IMR-90 (cell line): ENCODE measurements at regions not wholly inside any gene's neighbourhood (a gene's known extent, or its start where the extent isn't known, plus 50 kb on each side); places are given as distances from the start of the nearest gene placed in this dataset.

Source experiments
- ATAC-seq: fragments of 200-7000 bp; cut with Tn5 transposase; 2 replicates; pipeline ENCODE4 v1.9.1; 2020; ENCODE audit warnings: low read depth, mild to moderate bottlenecking, moderate library complexity
- BruUV-seq: library from RNA; stranded (reverse); fragments of 400-500 nt; replicated peaks from 2 replicates; lab custom pipeline; 2021; lab: Mats Ljungman, UMichigan
- CTCF ChIA-PET: fragments of 300-600 bp; formaldehyde crosslinking; extraction: SDS; loops from one replicate; lab custom pipeline; 2021; ENCODE audit warnings: antibody characterized with exemption; lab: Yijun Ruan, JAX
- POLR2A ChIA-PET: fragments of 300-600 bp; sonication (Branson Sonifier 250); formaldehyde crosslinking; loops from one replicate; lab custom pipeline; 2022; ENCODE audit warnings: antibody characterized with exemption; ENCODE audit not compliant: unreplicated experiment; lab: Charles Lee
- DNase-seq: peaks from one replicate; pipeline ENCODE4 v3.0.0; 2013
- H2AFZ ChIP-seq: replicated peaks from 2 replicates; pipeline ENCODE3; 2013; ENCODE audit warnings: low read length, mild to moderate bottlenecking; ENCODE audit not compliant: poor library complexity
- H2AK5ac ChIP-seq: 2 replicates; pipeline ENCODE4 v1.6.1; 2013; ENCODE audit warnings: low read depth, low read length, inconsistent platforms
- H2AK9ac ChIP-seq: replicated peaks from 2 replicates; pipeline ENCODE3; 2013; ENCODE audit warnings: mild to moderate bottlenecking, low read depth, low read length, moderate library complexity; ENCODE audit not compliant: poor library complexity
- H2BK120ac ChIP-seq: 2 replicates; pipeline ENCODE4 v1.6.1; 2013; ENCODE audit warnings: low read depth, low read length, inconsistent platforms
- H2BK15ac ChIP-seq: 3 replicates; pipeline ENCODE4 v1.6.1; 2013; ENCODE audit warnings: low read depth, low read length, inconsistent platforms
- H2BK20ac ChIP-seq: 2 replicates; pipeline ENCODE4 v1.6.1; 2013; ENCODE audit warnings: low read depth, mild to moderate bottlenecking, inconsistent platforms, low read length, moderate library complexity
- H2BK5ac ChIP-seq: 2 replicates; pipeline ENCODE4 v1.6.1; 2013; ENCODE audit warnings: mild to moderate bottlenecking, low read depth, low read length, inconsistent platforms; ENCODE audit not compliant: poor library complexity, severe bottlenecking
- H3K14ac ChIP-seq: replicated peaks from 2 replicates; pipeline ENCODE4 v1.6.1; 2013; ENCODE audit warnings: low read depth, low read length, inconsistent platforms
- H3K18ac ChIP-seq: 2 replicates; pipeline ENCODE4 v1.6.1; 2013; ENCODE audit warnings: low read depth, low read length, control low read depth
- H3K23ac ChIP-seq: 2 replicates; pipeline ENCODE4 v1.6.1; 2013; ENCODE audit warnings: low read depth, low read length, inconsistent platforms
- H3K27ac ChIP-seq: 2 replicates; pipeline ENCODE4 v1.5.1; 2013; ENCODE audit warnings: mild to moderate bottlenecking, control low read depth, low read length; ENCODE audit not compliant: insufficient read depth
- H3K27me3 ChIP-seq: 2 replicates; pipeline ENCODE4 v1.6.1; 2013; ENCODE audit warnings: low read length; ENCODE audit not compliant: control insufficient read depth, insufficient read depth
- H3K36me3 ChIP-seq: 2 replicates; pipeline ENCODE4 v1.6.1; 2013; ENCODE audit warnings: low read length, mixed read lengths; ENCODE audit not compliant: control insufficient read depth, insufficient read depth
- H3K4ac ChIP-seq: 2 replicates; pipeline ENCODE4 v1.6.1; 2013; ENCODE audit warnings: low read depth, low read length, inconsistent platforms
- H3K4me1 ChIP-seq: 2 replicates; pipeline ENCODE4 v1.6.1; 2013; ENCODE audit warnings: low read length, mixed read lengths; ENCODE audit not compliant: control insufficient read depth, insufficient read depth
- H3K4me2 ChIP-seq: 2 replicates; pipeline ENCODE4 v1.6.1; 2013; ENCODE audit warnings: low read depth, mild to moderate bottlenecking, control low read depth, low read length, moderate library complexity
- H3K4me3 ChIP-seq: 2 replicates; pipeline ENCODE4 v1.5.1; 2013; ENCODE audit warnings: low read depth, mild to moderate bottlenecking, control low read depth, low read length, moderate library complexity; ENCODE audit not compliant: insufficient read depth
- H3K56ac ChIP-seq: 2 replicates; pipeline ENCODE4 v1.6.1; 2013; ENCODE audit warnings: low read length, inconsistent platforms; ENCODE audit not compliant: insufficient read depth; ENCODE audit errors: extremely low read depth
- H3K79me1 ChIP-seq, 2 experiments: 2 replicates each; pipeline ENCODE4 v1.6.1; 2013; ENCODE audit warnings: low read length in 2 of 2, inconsistent platforms in 1 of 2, low read depth in 1 of 2
- H3K9ac ChIP-seq: 2 replicates; pipeline ENCODE4 v1.6.1; 2013; ENCODE audit warnings: low read depth, low read length, control low read depth
- H3K9me1 ChIP-seq: 2 replicates; pipeline ENCODE4 v1.6.1; 2013; ENCODE audit warnings: low read length, inconsistent platforms; ENCODE audit not compliant: insufficient read depth
- H3K9me3 ChIP-seq: 2 replicates; pipeline ENCODE4 v1.6.1; 2013; ENCODE audit warnings: low read length; ENCODE audit not compliant: control insufficient read depth, insufficient read depth
- H4K20me1 ChIP-seq: 2 replicates; pipeline ENCODE4 v1.6.1; 2013; ENCODE audit warnings: low read length, inconsistent platforms; ENCODE audit not compliant: insufficient read depth
- H4K5ac ChIP-seq: 2 replicates; pipeline ENCODE4 v1.6.1; 2013; ENCODE audit warnings: mild to moderate bottlenecking, low read depth, low read length, control low read depth
- H4K8ac ChIP-seq, 2 experiments: 2 replicates each; pipeline ENCODE4 v1.6.1; 2013; ENCODE audit warnings: low read depth in 2 of 2, low read length in 2 of 2, control low read depth in 1 of 2, inconsistent platforms in 1 of 2
- H4K91ac ChIP-seq: 2 replicates; pipeline ENCODE4 v1.6.1; 2013; ENCODE audit warnings: low read depth, low read length, inconsistent platforms; ENCODE audit not compliant: insufficient read depth
- BHLHE40 ChIP-seq: fragments of 150-350 bp; IDR thresholded peaks from 2 replicates; pipeline ENCODE4 v1.6.1; 2016; ENCODE audit warnings: mild to moderate bottlenecking, low read depth, low read length
- CEBPB ChIP-seq: IDR thresholded peaks from 2 replicates; pipeline ENCODE4 v1.6.1; 2012; ENCODE audit warnings: low read depth, low read length, improper control_type of control experiment
- CHD1 ChIP-seq: IDR thresholded peaks from 2 replicates; pipeline ENCODE4 v1.6.1; 2012; ENCODE audit warnings: low read depth, low read length, improper control_type of control experiment
- ELK1 ChIP-seq: fragments of 150-350 bp; IDR thresholded peaks from 2 replicates; pipeline ENCODE4 v1.6.1; 2016; ENCODE audit warnings: low read depth, mild to moderate bottlenecking, low read length, moderate library complexity, borderline replicate concordance
- FOS ChIP-seq: fragments of 150-350 bp; IDR thresholded peaks from 2 replicates; pipeline ENCODE4 v1.6.1; 2016; ENCODE audit warnings: low read depth, low read length
- MAFK ChIP-seq: IDR thresholded peaks from 2 replicates; pipeline ENCODE4 v1.6.1; 2012; ENCODE audit warnings: low read depth, low read length, improper control_type of control experiment
- MAZ ChIP-seq: IDR thresholded peaks from 2 replicates; pipeline ENCODE4 v1.6.1; 2012; ENCODE audit warnings: low read depth, mild to moderate bottlenecking, low read length, improper control_type of control experiment, moderate library complexity, borderline replicate concordance
- MXI1 ChIP-seq: IDR thresholded peaks from 2 replicates; pipeline ENCODE4 v1.6.1; 2012; ENCODE audit warnings: low read depth, mild to moderate bottlenecking, low read length, moderate library complexity, borderline replicate concordance
- NFE2L2 ChIP-seq: fragments of 150-350 bp; IDR thresholded peaks from 2 replicates; pipeline ENCODE4 v1.6.1; 2016; ENCODE audit warnings: low read depth, mild to moderate bottlenecking, low read length
- POLR2A ChIP-seq: IDR thresholded peaks from 2 replicates; pipeline ENCODE4 v1.6.1; 2012; ENCODE audit warnings: mild to moderate bottlenecking, low read depth, low read length
- RAD21 ChIP-seq: IDR thresholded peaks from 2 replicates; pipeline ENCODE4 v1.6.1; 2012; ENCODE audit warnings: low read length, improper control_type of control experiment
- RCOR1 ChIP-seq: IDR thresholded peaks from 2 replicates; pipeline ENCODE4 v1.6.1; 2012; ENCODE audit warnings: mild to moderate bottlenecking, low read length, improper control_type of control experiment; ENCODE audit not compliant: insufficient replicate concordance
- RFX5 ChIP-seq: IDR thresholded peaks from 2 replicates; pipeline ENCODE4 v1.8.0; 2012; ENCODE audit warnings: low read depth, mild to moderate bottlenecking, low read length, moderate library complexity
- SMC3 ChIP-seq: fragments of 150-350 bp; IDR thresholded peaks from 2 replicates; pipeline ENCODE4 v1.6.1; 2016; ENCODE audit warnings: low read depth, mild to moderate bottlenecking, antibody characterized with exemption, low read length, moderate library complexity
- USF2 ChIP-seq: fragments of 150-350 bp; IDR thresholded peaks from 2 replicates; pipeline ENCODE4 v1.6.1; 2017; ENCODE audit warnings: mild to moderate bottlenecking, antibody characterized with exemption, low read length, low read depth
- WGBS, 2 experiments: methylation state at CpG; one replicate each; pipeline versions ENCODE4 v1.1.5 to v1.1.7; 2013; ENCODE audit warnings: missing lambda C conversion rate in 2 of 2; ENCODE audit not compliant: insufficient read length in 1 of 2; ENCODE audit errors: extremely low coverage in 2 of 2; 5-methylcytosine and 5-hydroxymethylcytosine counted together
- dilution Hi-C: fragments of 300-500 bp; cut with HindIII; formaldehyde crosslinking; loops from one replicate; pipeline ENCODE4 v1.14.3; 2018; ENCODE audit warnings: low sequenced_read_pairs; ENCODE audit not compliant: unreplicated experiment
- in situ Hi-C: fragments of 300-500 bp; cut with MboI; formaldehyde crosslinking; loops from 3 replicates; pipeline ENCODE4 v1.14.3; 2019; ENCODE audit warnings: low sequenced_read_pairs, inconsistent platforms, mixed read lengths
- intact Hi-C: fragments of 100-400 bp; cut with micrococcal nuclease; formaldehyde crosslinking; loops from 2 replicates; pipeline ENCODE4 v1.10.0; 2022
- TF ChIP-seq, protein P1 (sequence below): conservative IDR thresholded peaks from 2 replicates; pipeline ENCODE4 v1.5.1; 2012; ENCODE audit warnings: mild to moderate bottlenecking, low read depth, low read length, improper control_type of control experiment

- no peaks in the 10 kb centered on the region for H3K9me1 ChIP-seq
- H2AK5ac ChIP-seq = no peak overlapping the region
- H3K4me3 ChIP-seq = no peak overlapping the region
- no peak overlapping the region for H4K5ac ChIP-seq
- DNase-seq = no peak
- in situ Hi-C loops (no loop called here), dilution Hi-C loops (no loop called here), intact Hi-C loops (no loop called here)
- ATAC-seq = no peak
- H3K4me2 ChIP-seq = no peak overlapping the region
- no peak overlapping the region for H2AK9ac ChIP-seq
- H2BK20ac ChIP-seq = no peak overlapping the region
- H3K23ac ChIP-seq = no peak overlapping the region
- no peak overlapping the region for H2BK120ac ChIP-seq
- H3K27ac ChIP-seq = no peak overlapping the region
- WGBS, 2 experiments = no CpG with 5 or more reads among the region's 4 CpGs
- ChIA-PET CTCF (no interaction called here), POLR2A (no interaction called here)
- H3K56ac ChIP-seq = no peak overlapping the region
- no peaks in the 10 kb centered on the region for H3K79me1 ChIP-seq
- H3K14ac ChIP-seq = no peak overlapping the region
- no peak overlapping the region for H2BK5ac ChIP-seq
- H4K8ac ChIP-seq = no peak overlapping the region
- H3K4me1 ChIP-seq = no peaks in the 10 kb centered on the region
- no peaks in the 10 kb centered on the region for H4K20me1 ChIP-seq
- no peaks in the 10 kb centered on the region for H3K36me3 ChIP-seq
- no peaks in the 10 kb centered on the region for H3K9me3 ChIP-seq
- no peak overlapping the region for H3K4ac ChIP-seq
- no peak overlapping the region for H3K9ac ChIP-seq
- no peak overlapping the region for H3K18ac ChIP-seq
- no peaks in the 10 kb centered on the region; the same call in 1 of the 2 replicates for H3K27me3 ChIP-seq
- no peak overlapping the region for H2BK15ac ChIP-seq
- no peak overlapping the region for H2AFZ ChIP-seq
- no peak for TF ChIP-seq POLR2A
- no peak for TF ChIP-seq NFE2L2
- no peak for TF ChIP-seq BHLHE40
- TF ChIP-seq MXI1 = no peak
- TF ChIP-seq USF2 = no peak
- TF ChIP-seq, protein P1, sequence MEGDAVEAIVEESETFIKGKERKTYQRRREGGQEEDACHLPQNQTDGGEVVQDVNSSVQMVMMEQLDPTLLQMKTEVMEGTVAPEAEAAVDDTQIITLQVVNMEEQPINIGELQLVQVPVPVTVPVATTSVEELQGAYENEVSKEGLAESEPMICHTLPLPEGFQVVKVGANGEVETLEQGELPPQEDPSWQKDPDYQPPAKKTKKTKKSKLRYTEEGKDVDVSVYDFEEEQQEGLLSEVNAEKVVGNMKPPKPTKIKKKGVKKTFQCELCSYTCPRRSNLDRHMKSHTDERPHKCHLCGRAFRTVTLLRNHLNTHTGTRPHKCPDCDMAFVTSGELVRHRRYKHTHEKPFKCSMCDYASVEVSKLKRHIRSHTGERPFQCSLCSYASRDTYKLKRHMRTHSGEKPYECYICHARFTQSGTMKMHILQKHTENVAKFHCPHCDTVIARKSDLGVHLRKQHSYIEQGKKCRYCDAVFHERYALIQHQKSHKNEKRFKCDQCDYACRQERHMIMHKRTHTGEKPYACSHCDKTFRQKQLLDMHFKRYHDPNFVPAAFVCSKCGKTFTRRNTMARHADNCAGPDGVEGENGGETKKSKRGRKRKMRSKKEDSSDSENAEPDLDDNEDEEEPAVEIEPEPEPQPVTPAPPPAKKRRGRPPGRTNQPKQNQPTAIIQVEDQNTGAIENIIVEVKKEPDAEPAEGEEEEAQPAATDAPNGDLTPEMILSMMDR = no peak
- TF ChIP-seq CEBPB = no peak
- no peak for TF ChIP-seq RCOR1
- TF ChIP-seq RAD21 = no peak
- TF ChIP-seq FOS = no peak
- no peak for TF ChIP-seq ELK1
- no peak for TF ChIP-seq MAFK
- TF ChIP-seq SMC3 = no peak
- TF ChIP-seq RFX5 = no peak
- no peak for TF ChIP-seq CHD1
- TF ChIP-seq MAZ = no peak
- H4K91ac ChIP-seq = no peak overlapping the region
- BruUV-seq = no TSS peak
Measured at GRCh38 chr16:80263181-80263823, 277.5 kb upstream of the DYNLRB2 start.
